CD4-positive, alpha-beta T cell (primary cell): ENCODE measurements at regions not wholly inside any gene's neighbourhood (a gene's known extent, or its start where the extent isn't known, plus 50 kb on each side); places are given as distances from the start of the nearest gene placed in this dataset.

Experiments used
- ATAC-seq: fragments of 200-7000 bp; cut with Tn5 transposase; one replicate; pipeline ENCODE4 v1.10.0; 2022; ENCODE audit warnings: mild to moderate bottlenecking; ENCODE audit not compliant: poor library complexity
- CTCF ChIA-PET: fragments of 350-600 bp; sonication (Branson Sonifier 250); formaldehyde crosslinking; loops from one replicate; lab custom pipeline; 2021; ENCODE audit warnings: antibody characterized with exemption, inconsistent platforms; lab: Charles Lee
- POLR2A ChIA-PET: fragments of 350-600 bp; sonication (Branson Sonifier 250); formaldehyde crosslinking; loops from one replicate; lab custom pipeline; 2021; ENCODE audit warnings: antibody characterized with exemption, inconsistent platforms; lab: Charles Lee
- DNase-seq, 14 experiments: peaks; one replicate each; pipeline ENCODE4 v3.0.0-alpha.2; 2013 to 2020; ENCODE audit warnings: mixed read lengths in 2 of 14
- H3K27ac ChIP-seq, 2 donors: one replicate each; pipeline versions ENCODE4 v1.5.1 to v1.7.0; 2013; ENCODE audit warnings: low read length in 2 of 2, low read depth in 1 of 2, mild to moderate bottlenecking in 1 of 2
- H3K27me3 ChIP-seq, 2 experiments: 1 replicate in 1 of 2; 2 replicates in 1 of 2; pipeline versions ENCODE4 v1.6.1 to v1.7.0; 2013; ENCODE audit warnings: low read length in 2 of 2, control low read depth in 1 of 2, mild to moderate bottlenecking in 1 of 2, moderate library complexity in 1 of 2; ENCODE audit not compliant: insufficient read depth in 2 of 2, control insufficient read depth in 1 of 2
- H3K36me3 ChIP-seq: one replicate; pipeline ENCODE4 v1.6.1; 2013; ENCODE audit warnings: low read length, control low read depth; ENCODE audit not compliant: insufficient read depth
- H3K4me1 ChIP-seq: one replicate; pipeline ENCODE4 v1.6.1; 2013; ENCODE audit warnings: low read length, control low read depth; ENCODE audit not compliant: insufficient read depth
- H3K4me3 ChIP-seq: one replicate; pipeline ENCODE4 v1.5.1; 2013; ENCODE audit warnings: mild to moderate bottlenecking, low read length, moderate library complexity
- H3K9me3 ChIP-seq, 2 experiments: 1 replicate in 1 of 2; 2 replicates in 1 of 2; pipeline versions ENCODE4 v1.6.1 to v1.7.0; 2013; ENCODE audit warnings: low read length in 2 of 2, mild to moderate bottlenecking in 2 of 2, control low read depth in 1 of 2, moderate library complexity in 1 of 2; ENCODE audit not compliant: control insufficient read depth in 1 of 2, insufficient read depth in 1 of 2
- H3K27ac Mint-ChIP-seq: one replicate; pipeline ENCODE4 v1.8.0; 2020; ENCODE audit warnings: mixed read lengths
- H3K27me3 Mint-ChIP-seq: one replicate; pipeline ENCODE4 v1.8.0; 2021; ENCODE audit warnings: mixed read lengths
- H3K36me3 Mint-ChIP-seq: one replicate; pipeline ENCODE4 v1.8.0; 2021; ENCODE audit warnings: low read depth, mixed read lengths
- H3K4me1 Mint-ChIP-seq: one replicate; pipeline ENCODE4 v1.8.0; 2021; ENCODE audit warnings: low read depth, mixed read lengths
- H3K4me3 Mint-ChIP-seq: one replicate; pipeline ENCODE4 v1.8.0; 2020; ENCODE audit warnings: mild to moderate bottlenecking, mixed read lengths
- H3K9me3 Mint-ChIP-seq: one replicate; pipeline ENCODE4 v1.8.0; 2020; ENCODE audit warnings: mixed read lengths
- intact Hi-C, 2 experiments: fragments of 100-400 bp; cut with DNase I in 1 of 2; cut with micrococcal nuclease in 1 of 2; formaldehyde crosslinking; loops; one replicate each; pipeline versions ENCODE4 v1.15.1 to v1.9.0; 2023 to 2025; cut with DNase I, micrococcal nuclease
- TF ChIP-seq, protein P1 (sequence below): fragments of 200-600 bp; IDR thresholded peaks from one replicate; pipeline ENCODE4 v1.8.0; 2022; ENCODE audit warnings: antibody characterized with exemption, mild to moderate bottlenecking

DNA sequence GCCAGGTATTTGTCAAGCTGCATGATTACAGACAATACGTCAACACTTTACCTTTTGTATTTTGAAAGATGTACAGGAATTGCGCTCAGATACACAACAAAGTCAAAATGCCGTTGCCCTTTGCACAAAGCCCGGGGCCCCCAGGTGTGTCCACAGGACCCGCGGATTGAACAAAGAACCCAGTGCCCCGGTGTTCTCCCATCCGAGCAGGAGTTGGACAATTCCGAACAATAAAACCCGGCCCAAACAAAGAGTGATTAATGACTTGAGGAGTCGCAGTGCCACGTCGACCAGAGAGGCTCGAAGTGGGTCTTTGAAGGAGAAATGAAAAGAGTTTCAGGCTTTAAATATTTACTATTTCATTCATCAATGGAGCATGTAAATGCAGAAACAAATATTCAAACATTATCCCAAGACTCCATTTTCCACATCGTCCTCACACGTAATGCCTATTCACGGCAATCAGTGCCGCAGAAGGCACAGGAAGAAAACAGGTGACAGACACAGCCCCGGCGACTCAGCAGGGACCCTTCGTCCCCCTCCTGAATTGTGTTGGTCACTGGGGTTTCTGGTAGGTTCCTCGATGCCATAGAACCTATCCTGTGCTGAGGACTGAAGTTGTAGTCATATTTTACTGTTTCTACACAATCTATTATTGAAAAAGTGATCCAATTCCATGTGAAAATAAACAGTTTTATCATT lies 70.9 kb upstream of the MGMT start:
- intact Hi-C loops, result no loop called here

DNA sequence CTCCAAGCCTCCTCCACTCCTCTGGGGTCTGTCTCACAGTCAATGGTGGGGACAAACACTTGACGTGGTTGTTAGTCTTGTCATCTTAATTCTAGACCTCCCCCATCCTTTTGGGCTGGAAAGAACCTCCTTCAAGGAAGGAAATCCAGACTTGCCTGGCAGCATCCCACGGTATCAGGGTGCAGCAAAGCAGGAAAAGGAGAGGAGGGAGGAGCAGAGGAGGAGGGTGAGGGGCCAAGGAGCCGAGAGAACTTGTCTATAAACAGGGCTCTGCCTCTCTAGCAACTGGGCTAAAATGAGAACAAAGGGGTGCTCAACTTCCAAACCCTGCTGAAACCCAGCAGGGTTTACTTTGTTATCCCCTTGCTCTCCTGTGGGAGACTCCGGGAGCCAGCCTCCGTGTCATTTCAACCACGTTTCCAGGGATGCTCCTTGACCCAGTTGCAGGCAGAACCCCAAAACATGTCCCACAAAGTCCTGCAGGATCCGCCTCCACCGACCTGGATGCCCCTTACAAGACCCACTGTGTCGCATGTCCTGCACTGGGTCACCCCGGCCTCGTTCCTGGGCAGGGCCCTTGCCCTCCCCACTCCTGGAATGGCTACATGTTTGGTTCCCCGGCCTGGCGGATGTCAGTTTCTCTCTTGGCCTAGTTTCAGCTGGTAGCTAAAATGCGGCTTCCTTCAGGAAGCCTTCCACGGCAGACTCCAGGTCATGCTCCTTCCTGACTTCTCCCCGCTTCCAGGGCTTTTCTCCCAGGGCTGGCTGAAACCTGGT lies 69.7 kb upstream of the MGMT start:
- H3K27me3 ChIP-seq, result no peaks in the 10 kb centered on the region
- no peaks in the 10 kb centered on the region for H3K36me3 ChIP-seq
- no peaks in the 10 kb centered on the region for H3K4me1 ChIP-seq
- DNase-seq (no peak), ATAC-seq (no peak)
- ChIA-PET POLR2A (no interaction called here), CTCF (no interaction called here)
- intact Hi-C loops, result no loop called here
- Mint-ChIP-seq H3K27ac (no peak overlapping the region), H3K27me3 (peaks cover 4% of the 10 kb centered on the region), H3K4me3 (no peak overlapping the region), H3K36me3 (no peaks in the 10 kb centered on the region), H3K4me1 (no peaks in the 10 kb centered on the region), H3K9me3 (no peaks in the 10 kb centered on the region)
- no peaks in the 10 kb centered on the region for H3K9me3 ChIP-seq
- H3K27ac ChIP-seq, result no peak overlapping the region
- no peak overlapping the region for H3K4me3 ChIP-seq
- TF ChIP-seq, protein P1, sequence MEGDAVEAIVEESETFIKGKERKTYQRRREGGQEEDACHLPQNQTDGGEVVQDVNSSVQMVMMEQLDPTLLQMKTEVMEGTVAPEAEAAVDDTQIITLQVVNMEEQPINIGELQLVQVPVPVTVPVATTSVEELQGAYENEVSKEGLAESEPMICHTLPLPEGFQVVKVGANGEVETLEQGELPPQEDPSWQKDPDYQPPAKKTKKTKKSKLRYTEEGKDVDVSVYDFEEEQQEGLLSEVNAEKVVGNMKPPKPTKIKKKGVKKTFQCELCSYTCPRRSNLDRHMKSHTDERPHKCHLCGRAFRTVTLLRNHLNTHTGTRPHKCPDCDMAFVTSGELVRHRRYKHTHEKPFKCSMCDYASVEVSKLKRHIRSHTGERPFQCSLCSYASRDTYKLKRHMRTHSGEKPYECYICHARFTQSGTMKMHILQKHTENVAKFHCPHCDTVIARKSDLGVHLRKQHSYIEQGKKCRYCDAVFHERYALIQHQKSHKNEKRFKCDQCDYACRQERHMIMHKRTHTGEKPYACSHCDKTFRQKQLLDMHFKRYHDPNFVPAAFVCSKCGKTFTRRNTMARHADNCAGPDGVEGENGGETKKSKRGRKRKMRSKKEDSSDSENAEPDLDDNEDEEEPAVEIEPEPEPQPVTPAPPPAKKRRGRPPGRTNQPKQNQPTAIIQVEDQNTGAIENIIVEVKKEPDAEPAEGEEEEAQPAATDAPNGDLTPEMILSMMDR, result no peak

More for the DNA sequence above, 70.9 kb upstream of the MGMT start:
- H3K27ac ChIP-seq, result no peak overlapping the region
- Mint-ChIP-seq H3K9me3 (no peaks in the 10 kb centered on the region), H3K27me3 (peaks cover 4% of the 10 kb centered on the region), H3K4me3 (no peak overlapping the region), H3K4me1 (no peaks in the 10 kb centered on the region), H3K27ac (no peak overlapping the region), H3K36me3 (no peaks in the 10 kb centered on the region)
- TF ChIP-seq, protein P1, result no peak
- ChIA-PET POLR2A (no interaction called here), CTCF (no interaction called here)
- H3K4me3 ChIP-seq, result no peak overlapping the region
- no peaks in the 10 kb centered on the region for H3K9me3 ChIP-seq
- no peak for ATAC-seq
- H3K27me3 ChIP-seq, result peaks cover 0 to 4% of the 10 kb centered on the region in 2 experiments
- no peaks in the 10 kb centered on the region for H3K36me3 ChIP-seq
- no peak for DNase-seq
- no peaks in the 10 kb centered on the region for H3K4me1 ChIP-seq

DNA sequence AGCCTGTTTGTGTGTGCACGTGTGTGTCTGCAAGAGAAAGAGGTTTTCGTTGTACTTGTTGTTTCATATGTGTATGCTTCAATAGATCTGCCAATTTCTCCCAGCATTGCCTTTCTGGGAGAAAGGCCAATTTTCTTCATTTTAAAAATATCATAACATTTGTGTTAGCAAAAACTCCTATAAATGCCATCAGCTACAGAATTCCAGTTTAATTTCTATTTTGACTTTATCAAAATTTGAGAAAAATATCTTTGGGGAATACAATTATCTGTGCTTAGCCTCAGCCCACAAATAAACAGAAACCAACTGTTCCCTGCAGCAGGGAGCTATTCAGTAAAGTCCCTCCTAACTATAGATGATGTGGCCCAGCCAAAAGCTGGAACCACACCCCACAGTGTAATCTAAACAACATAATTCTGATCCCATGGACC lies 68.3 kb upstream of the MGMT start:
- Mint-ChIP-seq H3K27me3 (peaks cover 4% of the 10 kb centered on the region), H3K36me3 (no peaks in the 10 kb centered on the region), H3K9me3 (no peaks in the 10 kb centered on the region), H3K4me3 (no peak overlapping the region), H3K27ac (no peak overlapping the region), H3K4me1 (no peaks in the 10 kb centered on the region)
- CTCF ChIA-PET, result no interaction called here
- Histone ChIP-seq H3K27ac (no peak overlapping the region), H3K9me3 (peaks cover 0 to under 1% of the 10 kb centered on the region in 2 experiments), H3K36me3 (no peaks in the 10 kb centered on the region), H3K4me3 (no peak overlapping the region), H3K27me3 (peaks cover 0 to 2% of the 10 kb centered on the region in 2 experiments), H3K4me1 (no peaks in the 10 kb centered on the region)
- ATAC-seq (no peak), DNase-seq (no peak)
- TF ChIP-seq, protein P1, result no peak
- POLR2A ChIA-PET, result no interaction called here
- intact Hi-C loops, result no loop called here
